CD4-positive, alpha-beta T cell treated with Interleukin-17A for 1 hour (primary cell): ENCODE measurements at regions not wholly inside any gene's neighbourhood (a gene's known extent, or its start where the extent isn't known, plus 50 kb on each side); places are given as distances from the start of the nearest gene placed in this dataset.
A peak's percentile ranks its signal among the peaks of the same experiment; 100 is the strongest.
"Not testable (repeated sequence)": the region's sequence is repeated elsewhere in the genome, so short reads cannot be mapped to it uniquely, and the experiment has no call there.

Experiments
- DNase-seq: peaks from one replicate; pipeline ENCODE4 v3.0.0-alpha.2; 2020

- DNase-seq = no peak
Observed at GRCh38 chr3:153767601-153768560, 353.3 kb upstream of the ARHGEF26 start.

- DNase-seq = peak; percentile 72
Observed at GRCh38 chr3:153768561-153769469, 352.4 kb upstream of the ARHGEF26 start.

- DNase-seq = no peak
Observed at GRCh38 chr3:153783106-153783505, 338.1 kb upstream of the ARHGEF26 start.

GRCh38 chr3:153783741-153784480, 337.3 kb upstream of the ARHGEF26 start:
- DNase-seq = no peak

- no peak for DNase-seq
Observed at GRCh38 chr3:153785901-153786300, 335.3 kb upstream of the ARHGEF26 start.

GRCh38 chr3:153789380-153789779, 331.8 kb upstream of the ARHGEF26 start:
- no peak for DNase-seq

DNA sequence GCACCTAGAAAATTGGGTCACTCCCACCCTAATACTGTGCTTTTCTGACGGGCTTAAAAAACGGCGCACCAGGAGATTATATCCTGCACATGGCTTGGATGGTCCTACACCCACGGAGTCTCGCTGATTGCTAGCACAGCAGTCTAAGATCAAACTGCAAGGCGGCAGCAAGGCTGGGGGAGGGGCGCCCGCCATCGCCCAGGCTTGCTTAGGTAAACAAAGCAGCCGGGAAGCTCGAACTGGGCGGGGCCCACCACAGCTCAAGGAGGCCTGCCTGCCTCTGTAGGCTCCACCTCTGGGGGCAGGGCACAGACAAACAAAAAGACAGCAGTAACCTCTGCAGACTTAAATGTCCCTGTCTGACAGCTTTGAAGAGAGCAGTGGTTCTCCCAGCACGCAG, 324.1 kb upstream of the ARHGEF26 start:
- DNase-seq = not testable (repeated sequence)

DNA sequence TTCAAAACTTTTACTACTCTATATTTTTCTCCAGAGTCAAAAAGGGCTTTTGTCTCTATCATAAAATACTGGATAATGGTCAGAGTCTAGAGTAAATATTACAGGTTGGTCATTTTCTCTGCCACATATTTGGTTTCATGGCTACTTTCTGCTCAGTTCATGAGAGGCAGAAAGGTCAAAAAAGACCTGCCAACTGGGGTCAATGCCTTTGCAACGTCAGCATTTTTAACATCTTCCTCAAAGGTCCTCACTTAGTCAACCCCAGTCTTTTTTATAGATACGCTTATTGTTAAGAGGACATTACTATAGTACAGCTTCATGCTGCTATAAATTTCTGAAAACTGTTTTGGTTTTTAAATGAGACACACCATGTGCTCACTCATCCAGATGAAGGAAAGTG, 312.1 kb upstream of the ARHGEF26 start:
- no peak for DNase-seq

GRCh38 chr3:153818338-153818737, 302.9 kb upstream of the ARHGEF26 start:
- DNase-seq = no peak

DNA sequence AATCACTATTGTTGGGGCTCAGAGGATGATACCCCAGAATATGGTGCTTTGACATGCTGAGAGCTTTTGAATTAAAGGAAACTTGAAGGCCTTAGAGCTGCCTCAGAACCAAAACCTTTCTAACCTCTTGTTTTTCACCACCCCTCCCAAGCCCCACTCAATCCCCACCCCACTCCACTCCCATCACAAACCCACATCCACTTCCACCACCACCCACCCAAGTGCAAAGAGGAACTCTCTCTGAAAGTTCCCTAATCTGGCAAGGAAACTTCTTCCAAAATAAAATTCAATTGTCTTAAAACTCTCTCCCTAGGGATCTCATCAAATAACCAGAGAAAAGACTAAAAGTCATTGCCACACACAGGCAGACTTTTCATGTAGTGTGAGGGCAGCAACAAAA, 301.2 kb upstream of the ARHGEF26 start:
- DNase-seq = no peak

GRCh38 chr3:153828346-153828745, 292.8 kb upstream of the ARHGEF26 start:
- DNase-seq = not testable (repeated sequence)

GRCh38 chr3:153829606-153830170, 291.5 kb upstream of the ARHGEF26 start:
- no peak for DNase-seq

DNA sequence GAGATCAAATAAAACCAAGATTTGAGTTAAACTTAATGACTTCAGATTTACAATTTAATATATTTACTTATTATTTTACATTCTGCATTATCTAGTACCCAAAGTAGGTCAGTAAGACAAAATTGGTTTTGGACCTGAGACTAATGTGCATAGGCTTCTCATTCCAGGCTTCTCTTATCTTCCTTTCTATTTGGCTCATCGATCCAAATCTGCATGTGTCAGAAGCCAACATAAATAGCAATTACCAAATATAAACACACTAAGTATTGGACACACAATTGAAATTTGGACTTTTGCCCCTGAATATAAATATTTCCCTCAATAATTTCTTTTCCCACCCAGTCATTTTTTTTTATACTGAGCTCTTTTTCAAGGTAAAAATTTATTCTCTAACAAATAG, 290.6 kb upstream of the ARHGEF26 start:
- no peak for DNase-seq

- DNase-seq = no peak
Observed at GRCh38 chr3:153835540-153835939, 285.6 kb upstream of the ARHGEF26 start.

DNA sequence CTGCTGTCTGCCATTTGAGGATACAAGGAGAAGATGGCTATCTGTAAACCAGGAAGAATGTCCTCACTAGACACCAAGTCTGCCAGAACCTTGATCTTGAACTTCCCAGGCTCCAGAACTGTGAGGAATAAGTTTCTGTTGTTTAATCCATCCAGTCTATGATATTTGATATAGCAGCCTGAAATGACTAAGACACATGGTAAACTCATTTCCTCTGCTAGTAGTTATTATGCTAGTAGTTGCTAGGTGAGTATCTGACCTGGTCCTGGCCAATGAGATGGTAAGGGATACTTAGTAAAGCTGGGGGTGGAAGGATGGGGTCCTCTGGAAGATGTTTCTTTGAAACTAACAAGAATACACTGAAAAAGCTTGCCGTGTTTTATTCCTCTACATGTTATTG, 280.7 kb upstream of the ARHGEF26 start:
- DNase-seq = no peak

- DNase-seq = no peak
Observed at GRCh38 chr3:153843994-153844393, 277.2 kb upstream of the ARHGEF26 start.

DNA sequence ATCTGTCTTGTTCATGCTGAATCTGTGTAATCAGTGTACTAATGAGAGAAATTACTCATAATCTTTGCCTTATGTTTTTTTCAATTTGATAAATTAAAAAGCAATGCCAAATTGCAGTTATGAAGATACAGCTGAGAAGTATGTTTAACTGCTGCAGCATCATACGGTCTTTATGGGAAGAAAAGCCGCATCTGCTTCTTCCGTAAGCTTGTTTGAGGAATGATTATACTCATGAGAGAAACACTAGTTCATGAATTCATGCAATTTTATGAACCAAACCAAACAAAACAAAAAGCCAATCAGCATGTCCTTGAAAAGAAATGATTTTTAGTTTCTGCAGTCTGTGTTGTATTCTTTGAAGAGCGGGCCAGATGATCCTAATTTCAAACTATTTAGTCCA, 275.9 kb upstream of the ARHGEF26 start:
- no peak for DNase-seq

DNA sequence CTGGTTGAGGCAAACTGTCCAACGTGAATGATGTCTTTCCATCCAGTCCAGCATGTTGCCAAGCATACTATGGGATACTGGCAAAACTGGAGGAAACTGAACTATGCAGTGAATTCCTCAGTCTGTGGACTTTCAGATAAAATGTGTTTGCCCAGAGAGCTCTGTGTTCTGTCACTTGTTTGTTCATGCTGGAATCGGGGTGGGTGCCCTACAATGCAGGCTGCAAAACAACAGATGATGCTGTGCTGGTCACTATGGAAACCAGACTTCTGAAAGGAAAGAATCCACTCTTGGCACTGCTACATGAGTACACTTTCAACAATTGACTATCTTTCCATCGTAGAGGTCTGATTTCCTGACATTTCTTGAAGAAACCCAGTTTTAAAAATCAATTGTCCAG, 272.5 kb upstream of the ARHGEF26 start:
- no peak for DNase-seq

- no peak for DNase-seq
Observed at GRCh38 chr3:153852355-153852754, 268.8 kb upstream of the ARHGEF26 start.

- DNase-seq = no peak
Observed at GRCh38 chr3:153853163-153853562, 268.0 kb upstream of the ARHGEF26 start.

- DNase-seq = no peak
Observed at GRCh38 chr3:153855772-153856171, 265.4 kb upstream of the ARHGEF26 start.

DNA sequence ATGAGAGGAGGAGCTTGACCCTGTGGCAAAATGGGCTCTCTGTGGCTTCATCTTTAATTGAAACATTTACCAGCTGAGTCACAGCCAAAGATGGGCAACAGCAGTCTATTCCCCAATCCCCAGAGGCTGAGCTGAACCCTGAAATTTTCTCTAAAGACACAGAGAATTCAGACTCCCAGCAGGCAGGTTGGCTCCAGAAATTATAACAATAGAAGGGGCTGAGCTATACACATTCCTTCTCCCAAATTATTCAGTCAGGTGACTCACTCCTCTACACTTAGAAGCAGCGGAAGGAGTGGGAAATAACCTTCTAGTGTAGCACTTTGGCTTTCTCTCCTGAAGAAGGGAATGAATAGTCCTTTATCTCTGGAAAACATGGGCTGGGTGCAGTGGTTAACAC, 264.3 kb upstream of the ARHGEF26 start:
- no peak for DNase-seq

GRCh38 chr3:153864793-153865192, 256.4 kb upstream of the ARHGEF26 start:
- DNase-seq = no peak
